MCF 10A (cell line): ENCODE measurements at regions not wholly inside any gene's neighbourhood (a gene's known extent, or its start where the extent isn't known, plus 50 kb on each side); places are given as distances from the start of the nearest gene placed in this dataset.

ENCODE experiments used
- BruUV-seq: library from RNA; stranded (reverse); fragments of 400-500 nt; replicated peaks from 2 replicates; lab custom pipeline; 2021; lab: Mats Ljungman, UMichigan
- CTCF ChIA-PET: fragments of 300-600 bp; sonication (Branson Sonifier 250); formaldehyde crosslinking; extraction: SDS; loops from one replicate; lab custom pipeline; 2021; ENCODE audit warnings: antibody characterized with exemption, inconsistent platforms; lab: Yijun Ruan, JAX
- POLR2A ChIA-PET: fragments of 300-600, 350-650 bp; sonication (Branson Sonifier 250); formaldehyde crosslinking; extraction: SDS; loops from one replicate; lab custom pipeline; 2020; ENCODE audit warnings: antibody characterized with exemption, inconsistent platforms; lab: Yijun Ruan, JAX
- DNase-seq: peaks from one replicate; pipeline ENCODE4 v3.0.0-alpha.2; 2018; ENCODE audit not compliant: unreplicated experiment
- H3K27ac Mint-ChIP-seq: one replicate; pipeline ENCODE4 v1.8.0; 2022; ENCODE audit warnings: mild to moderate bottlenecking, low read depth, mixed read lengths; ENCODE audit not compliant: unreplicated experiment
- H3K27me3 Mint-ChIP-seq: one replicate; pipeline ENCODE4 v1.8.0; 2022; ENCODE audit warnings: mixed read lengths; ENCODE audit not compliant: insufficient read depth, unreplicated experiment
- H3K36me3 Mint-ChIP-seq: one replicate; pipeline ENCODE4 v1.8.0; 2022; ENCODE audit warnings: mild to moderate bottlenecking, moderate library complexity, mixed read lengths; ENCODE audit not compliant: insufficient read depth, unreplicated experiment
- H3K4me1 Mint-ChIP-seq: one replicate; pipeline ENCODE4 v1.8.0; 2022; ENCODE audit warnings: mixed read lengths; ENCODE audit not compliant: insufficient read depth, unreplicated experiment
- H3K4me3 Mint-ChIP-seq: one replicate; pipeline ENCODE4 v1.8.0; 2022; ENCODE audit warnings: mild to moderate bottlenecking, moderate library complexity, mixed read lengths; ENCODE audit not compliant: unreplicated experiment
- H3K9me3 Mint-ChIP-seq: one replicate; pipeline ENCODE4 v1.8.0; 2022; ENCODE audit warnings: mixed read lengths; ENCODE audit not compliant: unreplicated experiment
- intact Hi-C: fragments of 100-400 bp; cut with micrococcal nuclease; formaldehyde crosslinking; loops from 2 replicates; pipeline ENCODE4 v1.14.1; 2022
- TF ChIP-seq, protein P1 (sequence below): fragments of 200-600 bp; IDR thresholded peaks from one replicate; pipeline ENCODE4 v1.8.0; 2022; ENCODE audit warnings: antibody characterized with exemption, mild to moderate bottlenecking; ENCODE audit not compliant: unreplicated experiment

DNA sequence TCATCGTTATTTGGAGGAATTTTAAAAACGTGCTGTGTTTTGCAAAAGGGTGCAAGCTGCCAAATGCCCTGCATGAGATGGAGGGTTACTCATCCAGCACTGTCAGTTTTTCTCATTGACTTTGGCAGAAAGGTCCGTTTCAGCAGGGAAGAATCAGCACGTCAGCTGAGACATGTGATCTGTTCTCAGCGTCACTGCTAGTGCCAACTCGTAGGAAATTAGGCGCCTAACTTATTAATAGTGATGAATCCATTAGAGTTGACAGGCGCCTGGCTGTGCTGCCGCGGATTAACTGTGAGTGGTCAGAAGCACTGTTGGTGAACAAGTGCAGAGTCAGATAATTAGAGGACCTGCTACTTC is 175.5 kb upstream of the FOXQ1 start:
- Mint-ChIP-seq H3K27me3 (no peaks in the 10 kb centered on the region), H3K4me3 (peak overlapping the region; percentile 52), H3K4me1 (peaks cover 26% of the 10 kb centered on the region), H3K36me3 (no peaks in the 10 kb centered on the region), H3K9me3 (peaks cover 4% of the 10 kb centered on the region), H3K27ac (peak overlapping the region; percentile 74)
- intact Hi-C loops, result no loop called here
- no TSS peak for BruUV-seq
- DNase-seq, result peak; percentile 82
- ChIA-PET CTCF (interaction anchor here (1.3 kb wide), 1 partner anchor 27 kb away, joined by 4 read pairs; no protein-coding TSS in a partner anchor), POLR2A (interaction anchor here (0.5 to 5.6 kb wide), 17 partner anchors 12 to 199 kb away, joined by 3 to 43 read pairs (median 4); partner anchors contain the start of gene FOXQ1)
- TF ChIP-seq, protein P1, sequence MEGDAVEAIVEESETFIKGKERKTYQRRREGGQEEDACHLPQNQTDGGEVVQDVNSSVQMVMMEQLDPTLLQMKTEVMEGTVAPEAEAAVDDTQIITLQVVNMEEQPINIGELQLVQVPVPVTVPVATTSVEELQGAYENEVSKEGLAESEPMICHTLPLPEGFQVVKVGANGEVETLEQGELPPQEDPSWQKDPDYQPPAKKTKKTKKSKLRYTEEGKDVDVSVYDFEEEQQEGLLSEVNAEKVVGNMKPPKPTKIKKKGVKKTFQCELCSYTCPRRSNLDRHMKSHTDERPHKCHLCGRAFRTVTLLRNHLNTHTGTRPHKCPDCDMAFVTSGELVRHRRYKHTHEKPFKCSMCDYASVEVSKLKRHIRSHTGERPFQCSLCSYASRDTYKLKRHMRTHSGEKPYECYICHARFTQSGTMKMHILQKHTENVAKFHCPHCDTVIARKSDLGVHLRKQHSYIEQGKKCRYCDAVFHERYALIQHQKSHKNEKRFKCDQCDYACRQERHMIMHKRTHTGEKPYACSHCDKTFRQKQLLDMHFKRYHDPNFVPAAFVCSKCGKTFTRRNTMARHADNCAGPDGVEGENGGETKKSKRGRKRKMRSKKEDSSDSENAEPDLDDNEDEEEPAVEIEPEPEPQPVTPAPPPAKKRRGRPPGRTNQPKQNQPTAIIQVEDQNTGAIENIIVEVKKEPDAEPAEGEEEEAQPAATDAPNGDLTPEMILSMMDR, result no peak

DNA sequence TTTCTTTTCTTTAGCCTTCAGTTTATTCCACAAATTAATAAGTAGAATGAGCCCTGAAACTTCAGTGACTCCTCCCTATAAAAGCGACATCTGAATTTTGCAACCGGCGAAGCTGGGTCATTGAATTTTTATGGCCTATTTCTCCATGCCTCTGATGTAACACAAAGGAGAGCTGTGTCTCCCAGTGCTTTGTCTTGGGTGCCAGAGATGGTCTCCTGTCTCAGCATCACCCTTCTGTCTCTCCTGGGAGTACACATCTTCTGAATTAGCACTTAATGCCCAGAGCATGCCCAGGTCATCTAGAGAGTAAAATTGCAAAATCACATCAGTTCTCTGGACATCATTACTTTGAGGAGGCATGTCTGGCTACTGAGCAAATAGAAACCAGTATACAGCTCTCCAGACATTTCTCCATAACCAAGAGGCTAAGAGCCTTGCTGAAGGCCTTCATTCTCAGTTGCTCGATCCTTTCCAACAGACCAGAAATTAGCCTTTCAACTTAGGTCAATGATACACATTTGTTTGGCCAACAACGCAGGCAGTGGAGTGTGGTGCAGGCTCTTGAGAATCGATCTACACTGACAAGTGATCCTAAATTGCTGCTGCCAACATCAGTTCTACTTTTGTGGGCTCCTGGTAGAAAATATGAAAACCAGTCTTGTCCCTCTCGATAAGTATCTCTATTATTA is 176.0 kb upstream of the FOXQ1 start:
- TF ChIP-seq, protein P1, result no peak
- no peaks in the 10 kb centered on the region for H3K27me3 Mint-ChIP-seq
- H3K36me3 Mint-ChIP-seq, result no peaks in the 10 kb centered on the region
- peaks cover 4% of the 10 kb centered on the region for H3K9me3 Mint-ChIP-seq
- intact Hi-C loops, result no loop called here
- DNase-seq, result peak; percentile 38
- POLR2A ChIA-PET, result interaction anchor here (0.5 to 5.6 kb wide), 18 partner anchors 12 to 199 kb away, joined by 3 to 43 read pairs (median 4); partner anchors contain the start of gene FOXQ1
- peak overlapping the region; percentile 74 for H3K27ac Mint-ChIP-seq
- peak overlapping the region; percentile 52 for H3K4me3 Mint-ChIP-seq
- no TSS peak for BruUV-seq
- peaks cover 29% of the 10 kb centered on the region for H3K4me1 Mint-ChIP-seq
- CTCF ChIA-PET, result interaction anchor here (0.6 to 1.3 kb wide), 2 partner anchors 27 to 1796 kb away, joined by 3 to 4 read pairs; no protein-coding TSS in a partner anchor

GRCh38 chr6:1131285-1132079 is 180.4 kb upstream of the FOXQ1 start:
- TF ChIP-seq, protein P1, result no peak
- H3K4me1 Mint-ChIP-seq, result peaks cover 29% of the 10 kb centered on the region
- intact Hi-C loops, result loop anchor here (5.0 kb wide), 3 partner anchors 49 to 181 kb away; partner anchors contain the start of gene FOXQ1
- H3K9me3 Mint-ChIP-seq, result no peaks in the 10 kb centered on the region
- peak overlapping the region; percentile 6 for H3K4me3 Mint-ChIP-seq
- H3K36me3 Mint-ChIP-seq, result no peaks in the 10 kb centered on the region
- BruUV-seq, result no TSS peak
- CTCF ChIA-PET, result interaction anchor here (0.8 kb wide), 1 partner anchor 334 kb away, joined by 3 read pairs; no protein-coding TSS in a partner anchor
- no peaks in the 10 kb centered on the region for H3K27me3 Mint-ChIP-seq
- POLR2A ChIA-PET, result interaction anchor here (0.8 to 6.0 kb wide), 9 partner anchors 8 to 181 kb away, joined by 3 to 53 read pairs (median 5); partner anchors contain the start of gene FOXQ1
- H3K27ac Mint-ChIP-seq, result peak overlapping the region; percentile 64
- peak; percentile 83 for DNase-seq
